ENCODE measurements at regions not wholly inside any gene's neighbourhood (a gene's known extent, or its start where the extent isn't known, plus 50 kb on each side); places are given as distances from the start of the nearest gene placed in this dataset.

- no peaks in the 10 kb centered on the region for H3K9me3 ChIP-seq (ENCODE audit: control insufficient read depth in 2 of 3, insufficient read depth in 1 of 3, low read length in 3 of 3)
- intact Hi-C loops (cut with DNase I), result no loop called here
- H3K27ac ChIP-seq (ENCODE audit: low read depth in 2 of 2, low read length in 2 of 2), result no peak overlapping the region
- FAIRE-seq (no peak), DNase-seq (no peak)
- H3K27me3 ChIP-seq (ENCODE audit: control insufficient read depth, insufficient read depth, low read length), result no peaks in the 10 kb centered on the region
- H3K36me3 ChIP-seq (ENCODE audit: control insufficient read depth in 2 of 3, insufficient read depth in 3 of 3, low read length in 3 of 3), result no peaks in the 10 kb centered on the region
- peaks cover 0 to 26% (median 5%) of the 10 kb centered on the region in 3 donors for H3K4me1 ChIP-seq (ENCODE audit: control insufficient read depth in 2 of 3, insufficient read depth in 2 of 3, low read depth in 1 of 3, low read length in 3 of 3)
- peak overlapping the region in 1 of 3 donors; percentile 20 for H3K4me3 ChIP-seq (ENCODE audit: low read length in 3 of 3)
- TF ChIP-seq, protein P1, sequence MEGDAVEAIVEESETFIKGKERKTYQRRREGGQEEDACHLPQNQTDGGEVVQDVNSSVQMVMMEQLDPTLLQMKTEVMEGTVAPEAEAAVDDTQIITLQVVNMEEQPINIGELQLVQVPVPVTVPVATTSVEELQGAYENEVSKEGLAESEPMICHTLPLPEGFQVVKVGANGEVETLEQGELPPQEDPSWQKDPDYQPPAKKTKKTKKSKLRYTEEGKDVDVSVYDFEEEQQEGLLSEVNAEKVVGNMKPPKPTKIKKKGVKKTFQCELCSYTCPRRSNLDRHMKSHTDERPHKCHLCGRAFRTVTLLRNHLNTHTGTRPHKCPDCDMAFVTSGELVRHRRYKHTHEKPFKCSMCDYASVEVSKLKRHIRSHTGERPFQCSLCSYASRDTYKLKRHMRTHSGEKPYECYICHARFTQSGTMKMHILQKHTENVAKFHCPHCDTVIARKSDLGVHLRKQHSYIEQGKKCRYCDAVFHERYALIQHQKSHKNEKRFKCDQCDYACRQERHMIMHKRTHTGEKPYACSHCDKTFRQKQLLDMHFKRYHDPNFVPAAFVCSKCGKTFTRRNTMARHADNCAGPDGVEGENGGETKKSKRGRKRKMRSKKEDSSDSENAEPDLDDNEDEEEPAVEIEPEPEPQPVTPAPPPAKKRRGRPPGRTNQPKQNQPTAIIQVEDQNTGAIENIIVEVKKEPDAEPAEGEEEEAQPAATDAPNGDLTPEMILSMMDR (IDR thresholded peaks at IDR 0.05; ENCODE audit: borderline replicate concordance, extremely low read depth, insufficient read depth), result no peak
- H3K9ac ChIP-seq (ENCODE audit: low read length in 3 of 3), result peak overlapping the region in 1 of 3 donors; percentile 3
Measured at GRCh38 chr4:13981499-13981898, 354.0 kb upstream of the BOD1L1 start.

- peak overlapping the region in 1 of 3 donors; percentile 3 for H3K9ac ChIP-seq (ENCODE audit: low read length in 3 of 3)
- TF ChIP-seq, protein P1 (IDR thresholded peaks at IDR 0.05; ENCODE audit: borderline replicate concordance, extremely low read depth, insufficient read depth), result no peak
- no peaks in the 10 kb centered on the region for H3K36me3 ChIP-seq (ENCODE audit: control insufficient read depth in 2 of 3, insufficient read depth in 3 of 3, low read length in 3 of 3)
- no peak for DNase-seq
- peak overlapping the region in 1 of 3 donors; percentile 20 for H3K4me3 ChIP-seq (ENCODE audit: low read length in 3 of 3)
- peaks cover 0 to 26% (median 5%) of the 10 kb centered on the region in 3 donors for H3K4me1 ChIP-seq (ENCODE audit: control insufficient read depth in 2 of 3, insufficient read depth in 2 of 3, low read depth in 1 of 3, low read length in 3 of 3)
- no peak overlapping the region for H3K27ac ChIP-seq (ENCODE audit: low read depth in 2 of 2, low read length in 2 of 2)
- FAIRE-seq, result no peak
- intact Hi-C loops (cut with DNase I), result no loop called here
- no peaks in the 10 kb centered on the region for H3K9me3 ChIP-seq (ENCODE audit: control insufficient read depth in 2 of 3, insufficient read depth in 1 of 3, low read length in 3 of 3)
- no peaks in the 10 kb centered on the region for H3K27me3 ChIP-seq (ENCODE audit: control insufficient read depth, insufficient read depth, low read length)
Measured at GRCh38 chr4:13982010-13982409, 354.5 kb upstream of the BOD1L1 start.

DNA sequence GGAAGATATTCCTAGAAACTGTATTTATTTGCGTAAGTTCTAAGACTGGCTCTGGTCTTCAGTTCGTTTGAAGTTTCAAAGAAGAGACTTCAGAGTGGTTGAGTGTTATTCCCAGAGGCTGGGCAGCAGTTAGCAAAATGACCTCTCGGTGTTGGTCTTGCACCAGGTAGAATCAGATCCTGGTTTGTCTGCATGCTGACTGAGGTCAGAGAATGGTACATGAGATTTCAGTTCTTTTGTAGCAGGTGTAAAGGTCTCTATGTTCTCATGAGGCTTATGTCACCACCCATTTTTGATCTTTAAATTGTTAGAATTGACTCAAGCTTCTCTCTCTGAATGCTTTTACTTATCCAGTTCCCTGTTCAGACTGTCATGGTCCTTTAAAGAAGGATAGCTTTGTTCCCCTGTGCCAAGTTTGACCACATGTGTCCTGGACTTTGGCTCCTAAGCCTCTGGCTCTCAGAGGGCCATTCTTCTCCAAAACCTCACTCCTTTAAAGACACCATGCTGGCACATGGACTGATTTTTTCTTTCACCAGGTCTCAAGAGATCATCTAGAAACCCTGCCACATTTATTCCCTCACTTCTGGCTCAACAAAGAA lies 355.8 kb upstream of the BOD1L1 start:
- TF ChIP-seq, protein P1 (IDR thresholded peaks at IDR 0.05; ENCODE audit: borderline replicate concordance, extremely low read depth, insufficient read depth), result no peak
- peak overlapping the region in 1 of 2 donors; percentile 5 for H3K27ac ChIP-seq (ENCODE audit: low read depth in 2 of 2, low read length in 2 of 2)
- intact Hi-C loops (cut with DNase I), result no loop called here
- H3K9me3 ChIP-seq (ENCODE audit: control insufficient read depth in 2 of 3, insufficient read depth in 1 of 3, low read length in 3 of 3), result no peaks in the 10 kb centered on the region
- peaks cover 0 to 26% (median 5%) of the 10 kb centered on the region in 3 donors for H3K4me1 ChIP-seq (ENCODE audit: control insufficient read depth in 2 of 3, insufficient read depth in 2 of 3, low read depth in 1 of 3, low read length in 3 of 3)
- no peaks in the 10 kb centered on the region for H3K27me3 ChIP-seq (ENCODE audit: control insufficient read depth, insufficient read depth, low read length)
- no peak overlapping the region for H3K9ac ChIP-seq (ENCODE audit: low read length in 3 of 3)
- DNase-seq (no peak), FAIRE-seq (no peak)
- no peak overlapping the region for H3K4me3 ChIP-seq (ENCODE audit: low read length in 3 of 3)
- H3K36me3 ChIP-seq (ENCODE audit: control insufficient read depth in 2 of 3, insufficient read depth in 3 of 3, low read length in 3 of 3), result no peaks in the 10 kb centered on the region
